ENCODE measurements at regions not wholly inside any gene's neighbourhood (a gene's known extent, or its start where the extent isn't known, plus 50 kb on each side); places are given as distances from the start of the nearest gene placed in this dataset.

DNA sequence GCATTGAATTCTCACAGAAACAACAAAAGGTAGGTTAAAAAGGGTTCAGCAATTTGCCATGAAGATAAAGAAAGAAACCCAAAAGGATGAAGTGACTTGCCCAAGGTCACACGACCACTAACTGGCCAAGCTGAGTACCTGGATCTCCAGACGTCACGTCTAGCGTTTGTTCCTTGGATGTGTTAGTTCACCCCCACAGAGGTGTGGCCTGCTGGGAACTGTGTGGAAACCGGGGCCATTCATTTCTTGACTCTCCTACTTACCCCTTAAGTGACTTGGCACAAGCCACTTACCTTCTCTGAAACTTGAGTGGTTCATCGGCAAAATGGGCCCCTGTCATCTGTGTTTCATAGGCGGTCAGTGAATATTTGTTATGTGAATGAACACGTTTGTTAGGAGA, 244.3 kb upstream of the SLCO3A1 start:
- DNase-seq (ENCODE audit: low spot score), result no peak
- H3K27me3 Mint-ChIP-seq (ENCODE audit: unreplicated experiment), result no peaks in the 10 kb centered on the region
- TF ChIP-seq, protein P1, sequence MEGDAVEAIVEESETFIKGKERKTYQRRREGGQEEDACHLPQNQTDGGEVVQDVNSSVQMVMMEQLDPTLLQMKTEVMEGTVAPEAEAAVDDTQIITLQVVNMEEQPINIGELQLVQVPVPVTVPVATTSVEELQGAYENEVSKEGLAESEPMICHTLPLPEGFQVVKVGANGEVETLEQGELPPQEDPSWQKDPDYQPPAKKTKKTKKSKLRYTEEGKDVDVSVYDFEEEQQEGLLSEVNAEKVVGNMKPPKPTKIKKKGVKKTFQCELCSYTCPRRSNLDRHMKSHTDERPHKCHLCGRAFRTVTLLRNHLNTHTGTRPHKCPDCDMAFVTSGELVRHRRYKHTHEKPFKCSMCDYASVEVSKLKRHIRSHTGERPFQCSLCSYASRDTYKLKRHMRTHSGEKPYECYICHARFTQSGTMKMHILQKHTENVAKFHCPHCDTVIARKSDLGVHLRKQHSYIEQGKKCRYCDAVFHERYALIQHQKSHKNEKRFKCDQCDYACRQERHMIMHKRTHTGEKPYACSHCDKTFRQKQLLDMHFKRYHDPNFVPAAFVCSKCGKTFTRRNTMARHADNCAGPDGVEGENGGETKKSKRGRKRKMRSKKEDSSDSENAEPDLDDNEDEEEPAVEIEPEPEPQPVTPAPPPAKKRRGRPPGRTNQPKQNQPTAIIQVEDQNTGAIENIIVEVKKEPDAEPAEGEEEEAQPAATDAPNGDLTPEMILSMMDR (IDR thresholded peaks at IDR 0.05; ENCODE audit: unreplicated experiment), result no peak
- no peaks in the 10 kb centered on the region for H3K4me1 Mint-ChIP-seq (ENCODE audit: unreplicated experiment)
- no peaks in the 10 kb centered on the region for H3K36me3 Mint-ChIP-seq (ENCODE audit: low read depth, unreplicated experiment)
- H3K27ac Mint-ChIP-seq (ENCODE audit: unreplicated experiment), result no peak overlapping the region
- H3K9me3 Mint-ChIP-seq (ENCODE audit: unreplicated experiment), result no peaks in the 10 kb centered on the region
- H3K4me3 Mint-ChIP-seq (ENCODE audit: unreplicated experiment), result no peak overlapping the region

DNA sequence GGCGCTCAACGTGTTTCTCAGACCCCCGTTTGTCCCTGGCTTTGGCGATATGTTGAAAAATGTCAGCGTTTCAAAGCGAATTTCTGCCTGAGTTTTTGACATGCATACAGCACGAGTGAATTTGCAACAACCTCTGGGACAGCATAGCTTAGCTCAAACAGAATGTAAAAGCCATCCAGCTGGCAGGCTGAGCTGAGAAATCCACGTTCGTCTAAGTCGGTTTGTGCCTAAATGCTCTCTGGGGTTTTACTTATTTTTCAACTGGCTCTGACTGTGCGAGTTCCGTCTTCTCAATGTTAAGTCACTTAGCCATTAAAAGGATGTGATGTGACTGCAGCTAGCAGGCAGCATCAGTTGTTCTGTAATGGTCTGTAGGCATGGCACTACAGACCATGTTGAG, 243.5 kb upstream of the SLCO3A1 start:
- Mint-ChIP-seq H3K4me3 (ENCODE audit: unreplicated experiment) (no peak overlapping the region), H3K36me3 (ENCODE audit: low read depth, unreplicated experiment) (no peaks in the 10 kb centered on the region), H3K27ac (ENCODE audit: unreplicated experiment) (no peak overlapping the region), H3K27me3 (ENCODE audit: unreplicated experiment) (no peaks in the 10 kb centered on the region), H3K4me1 (ENCODE audit: unreplicated experiment) (no peaks in the 10 kb centered on the region), H3K9me3 (ENCODE audit: unreplicated experiment) (no peaks in the 10 kb centered on the region)
- no peak for DNase-seq (ENCODE audit: low spot score)
- TF ChIP-seq, protein P1 (IDR thresholded peaks at IDR 0.05; ENCODE audit: unreplicated experiment), result no peak

DNA sequence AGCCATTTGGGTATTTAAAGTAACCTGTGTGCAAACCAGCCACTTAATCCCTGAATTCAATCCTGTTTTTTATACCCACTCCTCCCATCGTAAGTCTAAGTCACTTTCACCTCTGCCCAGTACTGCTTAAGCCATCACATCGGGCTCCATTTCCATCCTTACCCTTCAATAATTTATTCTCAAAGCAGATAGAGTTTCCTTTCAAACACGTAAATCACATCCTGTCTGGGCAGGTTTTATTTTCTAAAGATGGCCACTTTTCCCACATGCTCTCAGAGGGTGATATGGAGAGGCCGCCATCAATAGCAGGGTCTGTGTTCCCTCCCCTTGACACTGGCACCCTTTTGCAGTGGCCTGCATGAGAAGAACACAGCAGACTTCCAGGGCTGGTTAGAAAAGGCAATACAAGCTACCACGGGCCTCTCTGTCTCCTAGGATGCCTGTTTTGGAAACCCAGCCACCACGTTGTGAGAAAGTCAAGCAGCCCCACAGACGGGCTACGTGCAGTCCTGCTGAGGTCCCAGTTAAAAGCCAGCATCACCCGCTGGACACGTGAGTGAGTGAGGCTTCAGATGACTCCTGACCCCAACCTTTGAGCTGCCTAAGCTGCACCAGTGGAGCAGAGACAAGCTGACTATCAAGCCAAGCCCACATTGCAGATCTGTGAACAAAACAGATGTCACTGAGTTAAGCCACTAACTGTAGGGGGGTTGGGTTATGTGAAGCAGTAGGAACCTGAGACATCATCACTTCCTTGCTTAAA, 241.8 kb upstream of the SLCO3A1 start:
- Mint-ChIP-seq H3K36me3 (ENCODE audit: low read depth, unreplicated experiment) (no peaks in the 10 kb centered on the region), H3K27ac (ENCODE audit: unreplicated experiment) (no peak overlapping the region)

DNA sequence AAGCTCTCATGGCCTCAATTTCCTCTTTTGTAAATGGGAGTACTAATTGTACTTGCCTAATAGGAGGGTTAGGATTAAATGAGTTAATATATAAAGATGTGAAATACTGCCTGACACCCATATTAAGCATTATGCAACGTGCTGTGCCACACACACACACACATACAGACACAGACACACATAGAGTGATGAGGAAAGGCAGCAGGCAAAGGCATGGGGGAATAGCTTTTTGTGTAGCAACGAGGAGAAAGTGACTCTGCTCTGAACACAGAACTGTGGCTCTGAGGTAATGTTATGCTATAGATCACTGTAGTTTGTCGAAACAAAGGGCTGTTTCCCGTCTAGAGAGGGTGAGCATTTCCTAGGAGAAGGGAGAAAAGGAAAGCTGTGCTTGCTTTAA, 233.3 kb upstream of the SLCO3A1 start:
- Mint-ChIP-seq H3K36me3 (ENCODE audit: low read depth, unreplicated experiment) (no peaks in the 10 kb centered on the region), H3K27me3 (ENCODE audit: unreplicated experiment) (no peaks in the 10 kb centered on the region), H3K4me1 (ENCODE audit: unreplicated experiment) (peaks cover 13% of the 10 kb centered on the region), H3K27ac (ENCODE audit: unreplicated experiment) (no peak overlapping the region), H3K4me3 (ENCODE audit: unreplicated experiment) (no peak overlapping the region), H3K9me3 (ENCODE audit: unreplicated experiment) (no peaks in the 10 kb centered on the region)
- no peak for DNase-seq (ENCODE audit: low spot score)
- TF ChIP-seq, protein P1 (IDR thresholded peaks at IDR 0.05; ENCODE audit: unreplicated experiment), result no peak

More for the DNA sequence above, 241.8 kb upstream of the SLCO3A1 start:
- TF ChIP-seq, protein P1 (IDR thresholded peaks at IDR 0.05; ENCODE audit: unreplicated experiment), result no peak
- Mint-ChIP-seq H3K9me3 (ENCODE audit: unreplicated experiment) (no peaks in the 10 kb centered on the region), H3K27me3 (ENCODE audit: unreplicated experiment) (no peaks in the 10 kb centered on the region), H3K4me3 (ENCODE audit: unreplicated experiment) (no peak overlapping the region), H3K4me1 (ENCODE audit: unreplicated experiment) (no peaks in the 10 kb centered on the region)
- DNase-seq (ENCODE audit: low spot score), result no peak

DNA sequence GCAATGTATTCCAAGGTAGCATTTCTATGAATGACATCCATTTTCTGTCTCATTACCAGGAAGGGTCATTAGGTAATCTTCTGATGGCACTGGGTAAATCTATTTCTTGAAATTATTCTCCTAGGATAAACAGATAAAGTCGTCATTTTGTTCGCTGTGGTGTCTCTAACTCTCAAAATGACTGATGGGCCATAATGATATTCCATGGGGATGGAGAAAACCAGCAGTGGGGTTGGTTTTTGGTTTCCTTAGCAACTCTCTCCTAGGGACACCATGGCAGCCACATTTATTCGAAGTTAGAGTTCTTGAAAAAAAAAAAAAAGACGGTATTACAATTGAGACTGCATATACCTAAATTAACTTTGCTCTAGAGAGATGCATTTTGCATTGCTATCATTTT, 231.3 kb upstream of the SLCO3A1 start:
- H3K4me1 Mint-ChIP-seq (ENCODE audit: unreplicated experiment), result peaks cover 17% of the 10 kb centered on the region
- H3K9me3 Mint-ChIP-seq (ENCODE audit: unreplicated experiment), result no peaks in the 10 kb centered on the region
- no peak for DNase-seq (ENCODE audit: low spot score)
- no peaks in the 10 kb centered on the region for H3K27me3 Mint-ChIP-seq (ENCODE audit: unreplicated experiment)
- H3K4me3 Mint-ChIP-seq (ENCODE audit: unreplicated experiment), result no peak overlapping the region
- H3K27ac Mint-ChIP-seq (ENCODE audit: unreplicated experiment), result no peak overlapping the region
- TF ChIP-seq, protein P1 (IDR thresholded peaks at IDR 0.05; ENCODE audit: unreplicated experiment), result no peak
- no peaks in the 10 kb centered on the region for H3K36me3 Mint-ChIP-seq (ENCODE audit: low read depth, unreplicated experiment)
